Stomach smooth muscle (tissue), 2 donors: ENCODE measurements at regions not wholly inside any gene's neighbourhood (a gene's known extent, or its start where the extent isn't known, plus 50 kb on each side); places are given as distances from the start of the nearest gene placed in this dataset.
"Not testable (repeated sequence)": the region's sequence is repeated elsewhere in the genome, so short reads cannot be mapped to it uniquely, and the experiment has no call there.

ENCODE experiments used
- H3K27ac ChIP-seq: one replicate; pipeline ENCODE4 v1.7.0; 2013; ENCODE audit warnings: mild to moderate bottlenecking, low read length, inconsistent platforms
- H3K27me3 ChIP-seq, 2 donors: one replicate each; pipeline ENCODE4 v1.7.0; 2013; ENCODE audit warnings: low read length in 2 of 2; ENCODE audit not compliant: insufficient read depth in 2 of 2, control insufficient read depth in 1 of 2
- H3K36me3 ChIP-seq, 2 donors: one replicate each; pipeline ENCODE4 v1.7.0; 2013; ENCODE audit warnings: low read length in 2 of 2; ENCODE audit not compliant: control insufficient read depth in 2 of 2, insufficient read depth in 2 of 2
- H3K4me1 ChIP-seq: one replicate; pipeline ENCODE4 v1.7.0; 2013; ENCODE audit warnings: low read length; ENCODE audit not compliant: control insufficient read depth, insufficient read depth
- H3K4me3 ChIP-seq, 2 donors: one replicate each; pipeline ENCODE4 v1.7.0; 2013; ENCODE audit warnings: low read length in 2 of 2
- H3K9ac ChIP-seq, 2 donors: one replicate each; pipeline ENCODE4 v1.7.0; 2013; ENCODE audit warnings: low read length in 2 of 2, mild to moderate bottlenecking in 1 of 2
- H3K9me3 ChIP-seq, 2 donors: one replicate each; pipeline ENCODE4 v1.7.0; 2013; ENCODE audit warnings: low read length in 2 of 2; ENCODE audit not compliant: control insufficient read depth in 2 of 2
- donor health status: healthy.
- donor health status: Pancreatic carcinoma.

DNA sequence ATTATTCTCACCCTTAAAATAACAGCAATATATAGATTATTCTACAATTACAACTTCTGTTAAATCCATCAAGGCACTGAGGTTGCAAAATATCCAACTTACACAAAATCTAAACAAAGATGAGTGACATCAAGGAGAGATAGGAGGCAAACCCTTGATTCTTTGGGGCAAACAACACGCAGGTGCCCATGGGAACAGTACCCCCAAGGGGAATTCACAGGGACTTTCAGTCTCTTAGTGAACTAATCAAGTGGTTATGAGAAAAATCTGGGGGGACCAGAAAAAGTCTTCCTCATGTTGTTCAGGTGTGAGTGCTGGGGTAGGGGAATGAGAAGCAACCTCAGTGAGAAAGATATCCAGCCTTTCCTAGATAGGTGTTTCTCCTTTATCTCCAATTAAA, 1107.9 kb downstream of the PLA2G4A start:
- Histone ChIP-seq H3K9me3 (peaks cover 0 to 2% of the 10 kb centered on the region in 2 donors), H3K9ac (no peak overlapping the region), H3K4me3 (no peak overlapping the region), H3K4me1 (no peaks in the 10 kb centered on the region), H3K36me3 (no peaks in the 10 kb centered on the region), H3K27me3 (no peaks in the 10 kb centered on the region), H3K27ac (no peak overlapping the region)

DNA sequence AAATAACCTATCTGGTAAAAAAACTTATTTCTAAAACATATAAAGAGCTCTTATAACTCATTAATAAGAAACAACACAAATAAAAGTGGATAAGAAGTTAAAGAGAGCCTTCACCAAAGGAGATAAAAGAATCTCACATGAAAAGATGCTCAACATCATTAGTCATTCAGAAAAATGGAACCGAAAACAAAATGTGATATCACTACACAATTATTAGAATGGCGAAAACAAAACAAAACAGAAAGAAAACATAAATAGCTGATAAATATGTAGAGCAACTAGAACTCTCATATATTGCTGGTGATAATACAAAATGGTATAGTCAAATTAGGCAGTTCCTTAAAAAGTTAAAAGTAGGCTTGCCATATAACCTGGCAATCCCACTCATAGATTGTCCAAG, 1109.3 kb downstream of the PLA2G4A start:
- no peak overlapping the region for H3K27ac ChIP-seq
- no peaks in the 10 kb centered on the region for H3K27me3 ChIP-seq
- peaks cover 0 to 2% of the 10 kb centered on the region in 2 donors for H3K9me3 ChIP-seq
- no peaks in the 10 kb centered on the region for H3K36me3 ChIP-seq
- no peak overlapping the region for H3K9ac ChIP-seq
- no peaks in the 10 kb centered on the region for H3K4me1 ChIP-seq
- H3K4me3 ChIP-seq: no peak overlapping the region

DNA sequence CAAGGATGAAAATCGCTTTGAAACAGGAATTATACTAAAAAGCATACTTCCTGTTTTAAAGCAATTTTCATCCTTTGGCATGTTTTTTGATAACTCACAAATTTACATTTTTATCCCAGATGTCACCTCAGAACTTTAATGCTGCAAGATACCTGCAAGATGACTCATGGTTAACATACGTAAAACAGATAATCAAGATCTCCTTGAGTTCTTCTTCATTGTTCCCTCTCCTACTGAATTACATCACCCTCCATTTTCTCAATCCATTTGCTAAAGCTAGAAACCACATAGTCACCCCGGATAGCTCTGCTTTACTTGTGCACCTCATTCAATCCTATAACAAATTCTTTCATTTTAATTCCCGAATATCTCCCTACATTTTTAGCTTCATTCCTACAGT, 1114.2 kb downstream of the PLA2G4A start:
- Histone ChIP-seq H3K4me1 (no peaks in the 10 kb centered on the region), H3K4me3 (no peak overlapping the region), H3K27ac (no peak overlapping the region)

DNA sequence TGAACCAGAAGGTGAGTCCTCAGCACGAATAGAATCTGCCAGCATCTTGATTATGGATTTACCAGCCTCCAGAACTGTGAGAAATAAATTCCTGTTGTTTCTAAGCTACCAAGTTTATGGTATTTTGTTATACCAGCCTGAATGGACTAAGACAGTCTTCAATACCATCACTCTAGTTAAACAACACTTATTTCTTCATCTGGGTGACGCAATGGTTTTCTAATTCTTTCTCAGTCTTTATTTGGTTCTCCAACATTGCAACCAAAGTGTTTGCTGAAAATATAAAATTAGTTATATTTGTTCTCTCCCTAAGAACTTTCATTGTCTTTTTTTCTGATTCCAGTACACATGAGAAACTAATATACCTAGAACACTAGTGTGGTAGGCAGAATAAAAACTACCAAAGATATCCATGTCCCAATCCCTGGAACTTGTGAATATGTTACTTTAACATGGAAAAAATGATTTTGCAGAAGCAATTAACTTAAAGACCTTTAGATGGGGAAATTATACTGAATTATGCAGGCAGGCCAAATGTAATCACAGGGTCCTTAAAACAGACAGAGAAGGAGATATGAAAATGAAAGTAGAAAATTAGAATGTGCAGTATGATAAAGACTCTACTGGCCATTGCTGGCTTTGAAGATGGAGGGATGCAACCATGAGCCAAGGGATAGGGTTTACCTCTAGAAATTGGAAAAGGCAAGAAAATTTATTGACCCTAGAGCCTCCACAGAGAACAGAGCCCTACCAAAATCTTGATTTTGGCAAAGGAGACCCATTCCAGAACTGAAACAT, 1115.1 kb downstream of the PLA2G4A start:
- H3K27ac ChIP-seq: no peak overlapping the region
- no peaks in the 10 kb centered on the region for H3K27me3 ChIP-seq
- H3K4me1 ChIP-seq: no peaks in the 10 kb centered on the region
- H3K9me3 ChIP-seq: no peaks in the 10 kb centered on the region
- H3K36me3 ChIP-seq: no peaks in the 10 kb centered on the region
- no peak overlapping the region for H3K4me3 ChIP-seq
- no peak overlapping the region for H3K9ac ChIP-seq

More for the DNA sequence above, 1114.2 kb downstream of the PLA2G4A start:
- no peaks in the 10 kb centered on the region for H3K9me3 ChIP-seq
- no peak overlapping the region for H3K9ac ChIP-seq
- no peaks in the 10 kb centered on the region for H3K27me3 ChIP-seq
- no peaks in the 10 kb centered on the region for H3K36me3 ChIP-seq

DNA sequence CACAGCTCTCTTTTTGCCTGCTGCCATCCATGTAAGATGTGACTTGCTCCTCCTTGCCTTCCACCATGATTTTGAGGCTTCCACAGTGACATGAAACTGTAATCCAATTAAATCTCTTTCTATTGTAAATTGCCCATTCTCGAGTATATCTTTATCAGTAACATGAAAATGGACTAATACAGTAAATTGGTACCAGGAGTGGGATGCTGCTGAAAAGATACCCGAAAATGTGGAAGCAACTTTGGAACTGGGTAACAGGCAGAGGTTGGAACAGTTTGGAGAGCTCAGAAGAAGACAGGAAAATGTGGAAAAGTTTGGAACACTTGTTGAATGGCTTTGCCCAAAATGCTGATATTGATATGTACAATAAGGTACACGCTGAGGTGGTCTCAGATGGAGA, 1117.9 kb downstream of the PLA2G4A start:
- H3K9me3 ChIP-seq, H3K27ac ChIP-seq, H3K4me1 ChIP-seq, H3K4me3 ChIP-seq, H3K9ac ChIP-seq, H3K36me3 ChIP-seq, H3K27me3 ChIP-seq: not testable (repeated sequence)

DNA sequence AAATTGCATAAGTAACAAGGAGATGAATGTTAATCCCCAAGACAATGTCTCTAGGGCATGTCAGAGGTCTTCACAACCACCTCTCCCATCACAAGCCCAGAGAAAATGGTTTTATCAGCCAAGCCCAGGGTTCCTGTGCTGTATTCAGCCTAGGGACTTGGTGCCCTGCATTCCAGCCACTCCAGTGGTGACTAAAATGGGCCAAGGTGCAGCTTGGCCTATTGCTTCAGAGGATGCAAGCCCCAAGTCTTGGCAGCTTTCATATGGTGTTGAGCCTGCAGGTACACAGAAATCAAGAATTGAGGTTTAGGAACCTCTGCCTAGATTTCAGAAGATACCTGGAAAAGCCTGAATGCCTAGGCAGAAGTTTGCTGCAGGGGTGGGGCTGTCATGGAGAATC, 1118.6 kb downstream of the PLA2G4A start:
- no peaks in the 10 kb centered on the region for H3K4me1 ChIP-seq
- no peaks in the 10 kb centered on the region for H3K36me3 ChIP-seq
- no peak overlapping the region for H3K4me3 ChIP-seq
- no peak overlapping the region for H3K27ac ChIP-seq
- H3K9ac ChIP-seq: no peak overlapping the region
- H3K9me3 ChIP-seq: peaks cover 0 to 4% of the 10 kb centered on the region in 2 donors
- H3K27me3 ChIP-seq: no peaks in the 10 kb centered on the region

DNA sequence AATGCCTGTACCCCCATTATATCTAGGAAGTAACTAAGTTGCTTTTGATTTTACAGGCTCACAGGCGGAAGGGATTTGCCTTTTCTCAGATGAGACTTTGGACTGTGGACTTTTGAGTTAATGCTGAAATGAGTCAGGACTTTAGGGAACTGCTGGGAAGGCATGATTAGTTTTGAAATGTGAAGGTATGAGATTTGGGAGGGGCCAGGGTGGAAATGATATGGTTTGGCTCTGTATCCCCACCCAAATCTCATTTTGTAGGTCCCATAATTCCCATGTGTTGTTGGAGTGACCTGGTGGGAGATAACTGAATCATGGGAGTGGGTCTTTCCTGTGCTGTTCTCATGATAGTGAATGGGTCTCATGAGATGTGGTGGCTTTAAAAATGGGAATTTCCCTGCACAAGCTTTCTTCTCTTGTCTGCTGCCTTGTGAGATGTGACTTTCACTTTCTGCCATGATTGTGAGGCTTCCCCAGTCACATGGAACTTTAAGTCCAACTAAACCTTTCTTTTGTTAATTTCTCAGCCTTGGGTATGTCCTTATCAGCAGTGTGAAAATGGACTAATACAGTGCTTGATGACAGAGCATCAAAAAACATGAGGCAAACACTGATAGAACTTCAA, 1119.5 kb downstream of the PLA2G4A start:
- Histone ChIP-seq H3K4me3 (no peak overlapping the region), H3K4me1 (no peaks in the 10 kb centered on the region), H3K27ac (no peak overlapping the region), H3K9ac (no peak overlapping the region), H3K9me3 (peaks cover 0 to 4% of the 10 kb centered on the region in 2 donors), H3K36me3 (no peaks in the 10 kb centered on the region), H3K27me3 (no peaks in the 10 kb centered on the region)

DNA sequence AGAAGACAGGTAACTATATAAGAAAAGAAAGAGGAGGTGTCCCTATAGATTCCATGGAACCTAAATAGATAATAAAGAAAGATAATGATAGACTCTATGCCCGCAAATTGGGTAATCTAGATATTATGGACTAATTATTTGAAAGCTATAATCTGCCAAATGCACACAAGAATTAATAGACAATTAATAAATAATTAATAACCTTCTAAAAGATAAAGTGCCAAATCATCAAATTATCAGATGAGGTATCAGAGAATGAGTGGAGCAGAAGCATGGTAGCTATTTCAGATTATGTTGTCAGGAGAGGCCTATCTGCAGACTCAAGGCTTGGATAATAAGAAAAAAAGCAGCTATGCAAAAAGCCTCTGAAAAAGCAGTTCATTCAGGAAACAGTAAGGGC, 1120.8 kb downstream of the PLA2G4A start:
- Histone ChIP-seq H3K9ac (no peak overlapping the region), H3K27ac (no peak overlapping the region), H3K4me1 (no peaks in the 10 kb centered on the region), H3K36me3 (no peaks in the 10 kb centered on the region), H3K4me3 (no peak overlapping the region), H3K9me3 (peaks cover 0 to 4% of the 10 kb centered on the region in 2 donors), H3K27me3 (no peaks in the 10 kb centered on the region)

DNA sequence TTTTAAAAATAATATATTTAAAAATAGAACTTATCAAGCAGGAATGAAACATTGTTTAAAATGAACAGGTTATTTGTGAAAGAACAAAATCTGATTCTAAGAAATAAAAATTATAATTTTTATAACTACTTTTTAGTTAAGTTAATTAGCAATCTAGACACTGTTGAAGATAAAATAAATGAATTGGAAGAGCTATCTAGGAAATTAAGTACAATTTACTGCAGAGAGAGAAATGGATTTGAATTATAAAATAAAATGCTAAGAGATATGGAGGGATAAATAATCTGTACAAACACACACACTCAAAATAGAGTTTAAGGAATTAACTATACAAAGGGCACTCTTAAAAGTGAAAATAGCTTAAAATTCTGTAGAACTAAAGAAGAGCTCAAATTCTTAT, 1123.1 kb downstream of the PLA2G4A start:
- peaks cover 0 to 4% of the 10 kb centered on the region in 2 donors for H3K9me3 ChIP-seq
- H3K4me1 ChIP-seq: no peaks in the 10 kb centered on the region
- no peaks in the 10 kb centered on the region for H3K27me3 ChIP-seq
- H3K4me3 ChIP-seq: no peak overlapping the region
- H3K36me3 ChIP-seq: no peaks in the 10 kb centered on the region
- no peak overlapping the region for H3K9ac ChIP-seq
- no peak overlapping the region for H3K27ac ChIP-seq

DNA sequence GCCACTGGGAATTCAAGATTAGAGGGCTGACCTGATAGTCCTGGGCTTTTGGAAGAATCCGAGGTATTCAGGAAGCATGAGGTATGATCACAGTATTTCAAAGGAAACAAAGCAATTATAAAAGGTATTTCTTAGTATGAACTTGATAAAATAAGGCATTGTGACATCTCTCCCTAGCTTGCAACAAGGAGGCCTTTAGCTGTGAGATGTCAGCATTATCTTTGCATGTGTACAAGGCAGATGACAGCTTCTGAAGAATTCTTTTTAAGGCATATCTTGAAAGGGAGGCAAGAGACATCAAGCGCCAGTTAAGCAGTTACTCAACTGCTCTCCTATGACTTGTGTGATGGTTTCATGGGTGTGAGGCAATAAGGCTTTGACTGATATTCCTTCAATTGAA, 1123.7 kb downstream of the PLA2G4A start:
- H3K4me1 ChIP-seq: no peaks in the 10 kb centered on the region
- H3K27me3 ChIP-seq: no peaks in the 10 kb centered on the region
- no peak overlapping the region for H3K27ac ChIP-seq
- peaks cover 0 to 4% of the 10 kb centered on the region in 2 donors for H3K9me3 ChIP-seq
- no peaks in the 10 kb centered on the region for H3K36me3 ChIP-seq
- H3K9ac ChIP-seq: no peak overlapping the region
- H3K4me3 ChIP-seq: no peak overlapping the region

DNA sequence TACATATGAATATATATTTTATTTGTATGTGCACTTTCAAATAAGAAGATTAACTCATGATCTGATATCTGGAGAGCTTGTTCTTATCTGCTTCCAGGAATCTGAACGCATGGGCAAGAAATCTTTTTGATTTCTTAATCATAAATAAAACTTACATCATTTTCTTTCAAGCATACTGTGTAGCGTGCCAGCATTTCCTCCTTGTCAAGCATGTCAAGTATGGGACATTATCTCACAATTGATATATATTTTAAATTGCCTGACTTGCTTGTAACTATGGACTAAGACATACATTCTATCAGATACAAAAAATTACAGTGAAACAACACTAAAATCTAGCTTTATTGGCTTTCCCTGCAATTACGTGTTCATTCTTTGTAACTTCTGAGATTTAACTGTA, 1128.2 kb downstream of the PLA2G4A start:
- H3K4me1 ChIP-seq: no peaks in the 10 kb centered on the region
- H3K9ac ChIP-seq: no peak overlapping the region
- H3K36me3 ChIP-seq: no peaks in the 10 kb centered on the region
- H3K27me3 ChIP-seq: no peaks in the 10 kb centered on the region
- H3K27ac ChIP-seq: no peak overlapping the region
- H3K4me3 ChIP-seq: no peak overlapping the region
- no peaks in the 10 kb centered on the region for H3K9me3 ChIP-seq
